Colonic mucosa (tissue), 4 donors: ENCODE measurements at regions not wholly inside any gene's neighbourhood (a gene's known extent, or its start where the extent isn't known, plus 50 kb on each side); places are given as distances from the start of the nearest gene placed in this dataset.

Experiments
- DNase-seq: peaks from one replicate; pipeline ENCODE4 v3.0.0-alpha.2; 2020
- H3K27ac ChIP-seq: fragments of 200-600 bp; one replicate; pipeline ENCODE4 v1.8.0; 2021
- H3K27me3 ChIP-seq: fragments of 200-600 bp; one replicate; pipeline ENCODE4 v1.8.0; 2021
- H3K36me3 ChIP-seq: fragments of 200-600 bp; one replicate; pipeline ENCODE4 v1.8.0; 2021
- H3K4me1 ChIP-seq: fragments of 200-600 bp; one replicate; pipeline ENCODE4 v1.8.0; 2021; ENCODE audit warnings: mild to moderate bottlenecking
- H3K4me3 ChIP-seq: fragments of 200-600 bp; one replicate; pipeline ENCODE4 v1.8.0; 2021
- H3K9ac ChIP-seq, 2 donors: one replicate each; pipeline ENCODE4 v1.7.0; 2013; ENCODE audit warnings: control low read depth in 2 of 2, low read depth in 2 of 2, low read length in 2 of 2
- H3K9me3 ChIP-seq: fragments of 200-600 bp; one replicate; pipeline ENCODE4 v1.8.0; 2021
- CTCF ChIP-seq: fragments of 200-600 bp; IDR thresholded peaks from one replicate; pipeline ENCODE4 v1.8.0; 2022; ENCODE audit warnings: antibody characterized with exemption, mild to moderate bottlenecking
- intact Hi-C: fragments of 100-400 bp; cut with DNase I; formaldehyde crosslinking; loops from one replicate; pipeline ENCODE4 v1.14.1; 2022
- donor health status: healthy.
- donor health status: DM: no; HTN: no; CAD: no.
- donor health status: DM: no; HTN: no; CAD: no.

- no peaks in the 10 kb centered on the region for H3K9me3 ChIP-seq
- H3K9ac ChIP-seq: no peak overlapping the region
- intact Hi-C loops: no loop called here
- H3K27me3 ChIP-seq: no peaks in the 10 kb centered on the region
- no peak for DNase-seq
- TF ChIP-seq CTCF: no peak
- H3K36me3 ChIP-seq: no peaks in the 10 kb centered on the region
- no peak overlapping the region for H3K4me3 ChIP-seq
- no peak overlapping the region for H3K27ac ChIP-seq
- no peaks in the 10 kb centered on the region for H3K4me1 ChIP-seq
Observed at GRCh38 chr13:106874323-106874722, 306.4 kb upstream of the ARGLU1 start.

GRCh38 chr13:106873810-106874209 lies 305.9 kb upstream of the ARGLU1 start:
- no peak for TF ChIP-seq CTCF
- intact Hi-C loops: no loop called here
- DNase-seq: no peak
- Histone ChIP-seq H3K9me3 (no peaks in the 10 kb centered on the region), H3K27me3 (no peaks in the 10 kb centered on the region), H3K27ac (no peak overlapping the region), H3K4me1 (no peaks in the 10 kb centered on the region), H3K36me3 (no peaks in the 10 kb centered on the region), H3K4me3 (no peak overlapping the region), H3K9ac (no peak overlapping the region)

GRCh38 chr13:106867249-106867648 lies 299.3 kb upstream of the ARGLU1 start:
- no peaks in the 10 kb centered on the region for H3K9me3 ChIP-seq
- DNase-seq: no peak
- H3K27me3 ChIP-seq: no peaks in the 10 kb centered on the region
- intact Hi-C loops: no loop called here
- no peaks in the 10 kb centered on the region for H3K4me1 ChIP-seq
- no peak for TF ChIP-seq CTCF
- no peak overlapping the region for H3K9ac ChIP-seq
- no peak overlapping the region for H3K4me3 ChIP-seq
- H3K36me3 ChIP-seq: no peaks in the 10 kb centered on the region
- H3K27ac ChIP-seq: no peak overlapping the region

GRCh38 chr13:106865716-106866440 lies 297.9 kb upstream of the ARGLU1 start:
- Histone ChIP-seq H3K27me3 (no peaks in the 10 kb centered on the region), H3K4me3 (no peak overlapping the region), H3K9ac (no peak overlapping the region), H3K36me3 (no peaks in the 10 kb centered on the region), H3K27ac (no peak overlapping the region), H3K4me1 (no peaks in the 10 kb centered on the region), H3K9me3 (no peaks in the 10 kb centered on the region)
- no peak for TF ChIP-seq CTCF
- intact Hi-C loops: no loop called here
- no peak for DNase-seq

- no peaks in the 10 kb centered on the region for H3K9me3 ChIP-seq
- no peaks in the 10 kb centered on the region for H3K36me3 ChIP-seq
- TF ChIP-seq CTCF: no peak
- no peaks in the 10 kb centered on the region for H3K27me3 ChIP-seq
- H3K27ac ChIP-seq: no peak overlapping the region
- H3K9ac ChIP-seq: no peak overlapping the region
- intact Hi-C loops: no loop called here
- no peak overlapping the region for H3K4me3 ChIP-seq
- DNase-seq: no peak
- no peaks in the 10 kb centered on the region for H3K4me1 ChIP-seq
Observed at GRCh38 chr13:106859533-106859904, 291.6 kb upstream of the ARGLU1 start.
